ENCODE measurements at regions not wholly inside any gene's neighbourhood (a gene's known extent, or its start where the extent isn't known, plus 50 kb on each side); places are given as distances from the start of the nearest gene placed in this dataset.

- peak; percentile 76 for DNase-seq (ENCODE audit: low read depth)
Measured at GRCh38 chr22:46090631-46091201, 59.6 kb upstream of the PPARA start.

- no peak for DNase-seq (ENCODE audit: low read depth)
Measured at GRCh38 chr22:46091277-46091977, 58.9 kb upstream of the PPARA start.

- DNase-seq (ENCODE audit: low read depth), result no peak
Measured at GRCh38 chr22:46092011-46092410, 58.3 kb upstream of the PPARA start.

GRCh38 chr22:46092670-46093410 is 57.5 kb upstream of the PPARA start:
- DNase-seq (ENCODE audit: low read depth), result no peak

- DNase-seq (ENCODE audit: low read depth), result no peak
Measured at GRCh38 chr22:46093796-46094195, 56.5 kb upstream of the PPARA start.

GRCh38 chr22:46094676-46095075 is 55.6 kb upstream of the PPARA start:
- DNase-seq (ENCODE audit: low read depth), result no peak

GRCh38 chr22:46096051-46096450 is 54.3 kb upstream of the PPARA start:
- DNase-seq (ENCODE audit: low read depth), result no peak

GRCh38 chr22:46096706-46097230 is 53.6 kb upstream of the PPARA start:
- DNase-seq (ENCODE audit: low read depth), result no peak

GRCh38 chr22:46097268-46097900 is 52.9 kb upstream of the PPARA start:
- no peak for DNase-seq (ENCODE audit: low read depth)

- no peak for DNase-seq (ENCODE audit: low read depth)
Measured at GRCh38 chr22:46098525-46099475, 51.5 kb upstream of the PPARA start.

- DNase-seq (ENCODE audit: low read depth), result no peak
Measured at GRCh38 chr22:46099740-46100139, 50.6 kb upstream of the PPARA start.

- no peak for DNase-seq (ENCODE audit: low read depth)
Measured at GRCh38 chr22:46100401-46101105, 49.8 kb upstream of the PPARA start.
